Progenitor cell of endocrine pancreas (in vitro differentiated cells): ENCODE measurements at regions not wholly inside any gene's neighbourhood (a gene's known extent, or its start where the extent isn't known, plus 50 kb on each side); places are given as distances from the start of the nearest gene placed in this dataset.
"Not testable (repeated sequence)": the region's sequence is repeated elsewhere in the genome, so short reads cannot be mapped to it uniquely, and the experiment has no call there.

ENCODE experiments used
- DNase-seq: peaks from one replicate; pipeline ENCODE4 v3.0.0; 2021; ENCODE audit warnings: low spot score; ENCODE audit not compliant: unreplicated experiment
- H3K27ac Mint-ChIP-seq: 2 replicates; pipeline ENCODE4 v1.8.0; 2021; ENCODE audit warnings: mild to moderate bottlenecking, moderate library complexity, mixed read lengths
- H3K27me3 Mint-ChIP-seq: 2 replicates; pipeline ENCODE4 v1.8.0; 2021; ENCODE audit warnings: mixed read lengths
- H3K36me3 Mint-ChIP-seq: 2 replicates; pipeline ENCODE4 v1.8.0; 2022; ENCODE audit warnings: mixed read lengths; ENCODE audit not compliant: insufficient read depth
- H3K4me1 Mint-ChIP-seq: 2 replicates; pipeline ENCODE4 v1.8.0; 2021; ENCODE audit warnings: low read depth, mixed read lengths
- H3K4me3 Mint-ChIP-seq: 2 replicates; pipeline ENCODE4 v1.8.0; 2021; ENCODE audit warnings: low read depth, mild to moderate bottlenecking, moderate library complexity, mixed read lengths
- H3K9me3 Mint-ChIP-seq: 2 replicates; pipeline ENCODE4 v1.8.0; 2021; ENCODE audit warnings: low read depth, mixed read lengths
- TF ChIP-seq, protein P1 (sequence below): fragments of 200-600 bp; sonication (generic); IDR thresholded peaks from one replicate; pipeline ENCODE4 v1.5.0; 2021; ENCODE audit warnings: antibody characterized with exemption, mild to moderate bottlenecking; ENCODE audit not compliant: unreplicated experiment

DNA sequence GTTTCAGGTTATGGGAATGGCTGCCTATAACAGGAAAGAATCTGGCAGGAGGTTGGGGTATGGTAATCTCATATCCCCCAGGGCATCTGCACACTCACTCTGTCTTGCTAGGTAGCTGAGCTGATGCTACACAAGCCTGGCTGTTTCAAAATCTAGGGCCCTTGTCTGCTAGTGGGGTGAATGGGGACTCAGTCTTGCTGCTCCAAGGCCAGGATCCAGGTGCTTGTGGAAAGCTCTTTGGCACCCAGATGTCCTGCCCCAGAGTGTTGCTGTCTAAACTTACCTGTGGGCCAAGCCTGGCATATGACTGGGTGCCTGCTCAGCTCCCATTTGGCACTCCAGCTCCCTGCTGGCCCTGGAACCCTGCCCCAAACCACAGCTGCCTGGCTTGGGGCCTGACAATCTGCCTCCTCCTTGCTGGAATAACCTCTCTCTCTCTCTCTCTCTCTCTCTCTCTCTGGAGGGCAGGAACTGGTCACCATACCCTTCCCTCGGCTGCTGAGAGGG is 158.1 kb upstream of the TSC22D1 start:
- Mint-ChIP-seq H3K4me3 (no peak overlapping the region), H3K27me3 (peaks cover 4% of the 10 kb centered on the region), H3K36me3 (no peaks in the 10 kb centered on the region), H3K27ac (no peak overlapping the region), H3K9me3 (no peaks in the 10 kb centered on the region), H3K4me1 (peaks cover 8% of the 10 kb centered on the region)
- no peak for DNase-seq
- TF ChIP-seq, protein P1, sequence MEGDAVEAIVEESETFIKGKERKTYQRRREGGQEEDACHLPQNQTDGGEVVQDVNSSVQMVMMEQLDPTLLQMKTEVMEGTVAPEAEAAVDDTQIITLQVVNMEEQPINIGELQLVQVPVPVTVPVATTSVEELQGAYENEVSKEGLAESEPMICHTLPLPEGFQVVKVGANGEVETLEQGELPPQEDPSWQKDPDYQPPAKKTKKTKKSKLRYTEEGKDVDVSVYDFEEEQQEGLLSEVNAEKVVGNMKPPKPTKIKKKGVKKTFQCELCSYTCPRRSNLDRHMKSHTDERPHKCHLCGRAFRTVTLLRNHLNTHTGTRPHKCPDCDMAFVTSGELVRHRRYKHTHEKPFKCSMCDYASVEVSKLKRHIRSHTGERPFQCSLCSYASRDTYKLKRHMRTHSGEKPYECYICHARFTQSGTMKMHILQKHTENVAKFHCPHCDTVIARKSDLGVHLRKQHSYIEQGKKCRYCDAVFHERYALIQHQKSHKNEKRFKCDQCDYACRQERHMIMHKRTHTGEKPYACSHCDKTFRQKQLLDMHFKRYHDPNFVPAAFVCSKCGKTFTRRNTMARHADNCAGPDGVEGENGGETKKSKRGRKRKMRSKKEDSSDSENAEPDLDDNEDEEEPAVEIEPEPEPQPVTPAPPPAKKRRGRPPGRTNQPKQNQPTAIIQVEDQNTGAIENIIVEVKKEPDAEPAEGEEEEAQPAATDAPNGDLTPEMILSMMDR = no peak

DNA sequence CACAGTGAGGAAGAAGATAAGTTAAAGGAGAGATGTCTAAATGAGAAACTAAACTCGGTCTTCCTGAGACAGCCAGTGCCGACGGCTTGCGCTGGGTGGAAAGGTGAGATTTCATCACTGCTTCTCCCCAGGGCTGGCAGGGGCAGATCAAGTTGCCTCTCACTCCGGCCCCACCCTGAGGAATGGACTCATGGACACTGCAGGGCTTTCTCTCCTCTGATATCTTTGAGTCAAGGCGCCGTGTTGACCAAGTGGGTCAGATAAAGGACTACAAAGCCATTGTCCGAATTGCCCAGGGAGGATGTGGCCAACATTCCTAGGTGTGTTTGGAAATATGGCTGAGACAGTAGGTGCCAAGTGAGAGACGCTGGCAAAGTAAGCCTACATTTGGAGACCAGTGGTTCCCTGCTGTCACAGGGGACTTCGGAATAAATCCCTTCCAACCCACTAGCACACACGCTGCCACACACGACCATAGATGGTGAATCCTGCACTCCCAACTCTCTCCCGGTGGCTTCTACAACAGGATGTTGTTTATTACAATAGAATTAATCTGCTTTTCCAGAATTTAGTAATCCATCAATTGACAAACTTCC is 156.5 kb upstream of the TSC22D1 start:
- Mint-ChIP-seq H3K9me3 (no peaks in the 10 kb centered on the region), H3K4me3 (no peak overlapping the region), H3K27ac (no peak overlapping the region), H3K4me1 (peaks cover 11% of the 10 kb centered on the region), H3K27me3 (peaks cover 4% of the 10 kb centered on the region), H3K36me3 (no peaks in the 10 kb centered on the region)
- TF ChIP-seq, protein P1 = no peak
- DNase-seq = no peak

DNA sequence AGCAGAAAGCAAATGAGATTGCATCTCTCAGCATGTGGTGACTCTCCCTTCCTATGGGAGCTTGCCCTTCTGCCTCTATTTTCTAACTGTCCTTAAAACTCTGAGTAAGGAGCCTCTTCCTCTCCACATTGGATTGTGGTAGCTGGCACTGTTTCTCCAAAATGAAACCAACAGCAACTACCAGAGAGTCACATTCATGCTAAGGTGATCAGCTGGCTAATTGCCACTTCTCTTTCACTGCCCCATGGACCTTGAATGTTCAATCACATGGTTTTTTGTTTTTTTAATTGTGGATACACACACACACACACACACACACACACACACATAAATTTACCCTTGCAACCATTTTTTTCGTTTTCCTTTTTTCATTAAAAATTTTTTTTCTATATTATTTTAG is 154.7 kb upstream of the TSC22D1 start:
- Mint-ChIP-seq H3K27me3 (peaks cover 4% of the 10 kb centered on the region), H3K4me1 (peaks cover 15% of the 10 kb centered on the region), H3K36me3 (no peaks in the 10 kb centered on the region), H3K27ac (no peak overlapping the region), H3K4me3 (no peak overlapping the region), H3K9me3 (no peaks in the 10 kb centered on the region)
- DNase-seq = no peak
- TF ChIP-seq, protein P1 = no peak

DNA sequence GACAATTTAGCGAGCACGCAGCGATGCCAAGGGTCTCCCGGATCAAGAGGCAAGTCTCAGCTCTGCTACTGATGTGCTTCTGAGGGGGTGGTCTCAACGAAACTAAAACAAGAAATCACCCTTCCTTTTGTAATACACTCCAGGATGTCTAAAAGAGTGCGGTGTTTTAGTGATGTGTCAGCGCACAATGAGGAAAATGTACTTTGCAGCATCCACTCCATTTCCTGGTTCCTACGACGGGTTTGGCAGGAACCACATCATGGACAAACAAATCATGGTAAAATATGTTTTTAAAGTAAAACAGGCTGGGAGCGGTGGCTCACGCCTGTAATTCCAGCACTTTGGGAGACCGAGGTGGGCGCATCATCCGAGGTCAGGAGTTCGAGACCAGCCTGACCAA is 154.0 kb upstream of the TSC22D1 start:
- Mint-ChIP-seq H3K36me3 (no peaks in the 10 kb centered on the region), H3K4me3 (no peak overlapping the region), H3K4me1 (peaks cover 15% of the 10 kb centered on the region), H3K27me3 (peaks cover 4% of the 10 kb centered on the region), H3K9me3 (no peaks in the 10 kb centered on the region), H3K27ac (no peak overlapping the region)
- TF ChIP-seq, protein P1 = no peak
- DNase-seq = no peak

DNA sequence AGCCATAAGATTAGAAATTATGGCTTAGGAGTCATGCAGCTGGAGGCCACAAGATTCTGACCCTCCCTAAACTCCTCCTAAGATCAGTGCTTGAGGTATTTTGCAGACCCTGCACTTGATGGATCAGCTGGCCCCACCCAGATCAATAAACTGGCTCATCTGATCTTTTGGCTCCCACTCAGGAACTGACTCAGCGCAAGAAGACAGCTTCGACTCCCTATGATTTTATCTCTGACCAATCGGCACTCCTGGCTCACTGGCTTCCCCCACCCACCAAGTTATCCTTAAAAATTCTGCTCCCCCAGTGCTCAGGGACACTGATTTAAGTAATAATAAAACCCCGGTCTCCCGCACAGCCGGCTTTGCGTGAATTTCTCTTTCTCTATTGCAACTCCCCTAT is 151.5 kb upstream of the TSC22D1 start:
- not testable (repeated sequence) for H3K36me3 Mint-ChIP-seq

DNA sequence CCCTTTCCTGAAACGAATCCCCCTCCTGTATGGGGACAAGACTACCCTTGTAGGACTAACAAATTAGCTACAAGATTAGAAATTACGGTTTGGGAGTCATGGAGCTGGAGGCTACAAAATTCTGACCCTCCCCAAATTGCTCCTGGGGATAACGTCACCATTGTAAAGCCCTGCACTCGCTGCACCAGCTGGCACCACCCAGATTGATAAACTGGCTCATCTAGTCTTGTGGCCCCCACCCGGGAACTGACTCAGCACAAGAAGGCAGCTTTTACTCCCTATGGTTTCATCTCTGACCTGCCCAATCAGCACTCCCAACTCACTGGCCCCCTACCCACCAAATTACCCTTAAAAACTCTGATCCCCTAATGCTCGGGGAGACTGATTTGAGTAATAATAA is 150.6 kb upstream of the TSC22D1 start:
- Mint-ChIP-seq H3K4me3 (no peak overlapping the region), H3K27ac (no peak overlapping the region), H3K27me3 (no peaks in the 10 kb centered on the region)

More for the DNA sequence above, 151.5 kb upstream of the TSC22D1 start:
- H3K27ac Mint-ChIP-seq, H3K9me3 Mint-ChIP-seq, H3K4me3 Mint-ChIP-seq, H3K27me3 Mint-ChIP-seq, DNase-seq: not testable (repeated sequence)
- H3K4me1 Mint-ChIP-seq = peaks cover 13% of the 10 kb centered on the region

More for the DNA sequence above, 150.6 kb upstream of the TSC22D1 start:
- Mint-ChIP-seq H3K4me1 (peaks cover 6% of the 10 kb centered on the region), H3K9me3 (peaks cover 2% of the 10 kb centered on the region), H3K36me3 (no peaks in the 10 kb centered on the region)
- DNase-seq = no peak
- TF ChIP-seq, protein P1 = no peak
